HepG2 (cell line): ENCODE measurements at regions not wholly inside any gene's neighbourhood (a gene's known extent, or its start where the extent isn't known, plus 50 kb on each side); places are given as distances from the start of the nearest gene placed in this dataset.

Source experiments
- ATF4 ChIP-seq, 2 experiments: fragments of 450-650 bp in 1 of 2; sonication (generic) in 1 of 2; formaldehyde crosslinking; IDR thresholded peaks; 2 replicates each; pipeline versions ENCODE4 v1.5.0 to v1.8.0; 2020 to 2022; ENCODE audit warnings: mild to moderate bottlenecking in 1 of 2, missing genetic modification reagents in 1 of 2
- ATF5 ChIP-seq: sonication (generic); formaldehyde crosslinking; IDR thresholded peaks from 2 replicates; pipeline ENCODE4 v1.4.0; 2020; ENCODE audit warnings: mild to moderate bottlenecking, low read depth, missing genetic modification reagents
- FOXC1 ChIP-seq: sonication (generic); formaldehyde crosslinking; IDR thresholded peaks from 2 replicates; pipeline ENCODE4 v1.8.0; 2022; ENCODE audit warnings: mild to moderate bottlenecking, missing genetic modification reagents, borderline replicate concordance
- GPN1 ChIP-seq: sonication (generic); formaldehyde crosslinking; IDR thresholded peaks from 2 replicates; pipeline ENCODE4 v1.5.1; 2020; ENCODE audit warnings: missing genetic modification reagents, borderline replicate concordance
- HNF1B ChIP-seq: sonication (generic); formaldehyde crosslinking; IDR thresholded peaks from 2 replicates; pipeline ENCODE4 v1.5.1; 2020; ENCODE audit warnings: mild to moderate bottlenecking, moderate library complexity, missing genetic modification reagents
- ISX ChIP-seq: sonication (generic); formaldehyde crosslinking; conservative IDR thresholded peaks from 2 replicates; pipeline ENCODE4 v1.5.0; 2020; ENCODE audit warnings: missing genetic modification reagents
- KAT2B ChIP-seq: fragments of 150-350 bp; IDR thresholded peaks from 2 replicates; pipeline ENCODE4 v1.6.1; 2014; ENCODE audit warnings: low read depth, low read length, borderline replicate concordance
- MATR3 ChIP-seq: sonication (generic); formaldehyde crosslinking; IDR thresholded peaks from 2 replicates; pipeline ENCODE4 v1.4.0; 2020; ENCODE audit warnings: missing genetic modification reagents
- MIXL1 ChIP-seq: IDR thresholded peaks from 2 replicates; pipeline ENCODE4 v1.6.1; 2016
- NR2F2 ChIP-seq: IDR thresholded peaks from 2 replicates; pipeline ENCODE4 v1.6.1; 2012; ENCODE audit warnings: low read depth, inconsistent platforms, borderline replicate concordance
- REPIN1 ChIP-seq: sonication (generic); formaldehyde crosslinking; IDR thresholded peaks from 2 replicates; pipeline ENCODE4 v1.8.0; 2022; ENCODE audit warnings: missing genetic modification reagents, low read depth, mild to moderate bottlenecking, borderline replicate concordance
- SYNCRIP ChIP-seq: fragments of 200-400 bp; formaldehyde crosslinking; IDR thresholded peaks from 2 replicates; pipeline ENCODE4 v1.6.1; 2018; ENCODE audit warnings: mild to moderate bottlenecking, low read depth, low read length; ENCODE audit not compliant: insufficient read depth
- TOPORS ChIP-seq: sonication (generic); formaldehyde crosslinking; IDR thresholded peaks from 2 replicates; pipeline ENCODE4 v1.8.0; 2023; ENCODE audit warnings: mild to moderate bottlenecking, missing genetic modification reagents
- ZFP36L1 ChIP-seq: sonication (generic); formaldehyde crosslinking; IDR thresholded peaks from 2 replicates; pipeline ENCODE4 v1.8.0; 2022; ENCODE audit warnings: mild to moderate bottlenecking, missing genetic modification reagents, moderate library complexity
- ZFP41 ChIP-seq: sonication (generic); formaldehyde crosslinking; IDR thresholded peaks from 2 replicates; pipeline ENCODE4 v1.4.0; 2020; ENCODE audit warnings: mild to moderate bottlenecking, missing genetic modification reagents, borderline replicate concordance
- ZFX ChIP-seq: sonication (generic); formaldehyde crosslinking; IDR thresholded peaks from 2 replicates; pipeline ENCODE4 v1.4.0; 2020; ENCODE audit warnings: mild to moderate bottlenecking, low read depth, missing genetic modification reagents, moderate library complexity
- ZHX1 ChIP-seq: sonication (generic); formaldehyde crosslinking; IDR thresholded peaks from 2 replicates; pipeline ENCODE4 v1.8.1; 2022; ENCODE audit warnings: low read depth, mild to moderate bottlenecking, missing genetic modification reagents
- ZNF256 ChIP-seq: sonication (generic); formaldehyde crosslinking; conservative IDR thresholded peaks from 2 replicates; pipeline ENCODE4 v1.4.0; 2020; ENCODE audit warnings: missing genetic modification reagents
- ZNF367 ChIP-seq: sonication (generic); formaldehyde crosslinking; IDR thresholded peaks from 2 replicates; pipeline ENCODE4 v1.4.0; 2020; ENCODE audit warnings: missing genetic modification reagents, borderline replicate concordance
- ZNF580 ChIP-seq: IDR thresholded peaks from 2 replicates; pipeline ENCODE4 v1.6.1; 2016; ENCODE audit warnings: low read depth, borderline replicate concordance
- ZNF639 ChIP-seq: conservative IDR thresholded peaks from 2 replicates; pipeline ENCODE4 v1.6.1; 2018; ENCODE audit warnings: missing genetic modification reagents
- ZNF879 ChIP-seq: sonication (generic); formaldehyde crosslinking; IDR thresholded peaks from 2 replicates; pipeline ENCODE4 v1.8.1; 2023; ENCODE audit warnings: missing genetic modification reagents

- no peak for TF ChIP-seq ZHX1 (CRISPR knock-in tag)
- TF ChIP-seq ZNF639 (CRISPR knock-in tag), result no peak; the same call in 1 of the 2 replicates
- TF ChIP-seq TOPORS (CRISPR knock-in tag), result no peak
- 0 out of 2 replicates have a peak, but pooled peaks have one; percentile 58 for TF ChIP-seq MATR3 (CRISPR knock-in tag)
- no peak for TF ChIP-seq ZNF367 (CRISPR knock-in tag)
- no peak for TF ChIP-seq FOXC1
- TF ChIP-seq GPN1 (CRISPR knock-in tag), result no peak
- TF ChIP-seq ZFX (CRISPR knock-in tag), result no peak
- no peak for TF ChIP-seq ZFP41
- peak; percentile 83 for TF ChIP-seq HNF1B
- no peak for TF ChIP-seq ZFP36L1 (CRISPR knock-in tag)
- TF ChIP-seq SYNCRIP, result no peak
- peak; percentile 20; the same call in 1 of the 2 replicates for TF ChIP-seq MIXL1 (CRISPR knock-in tag)
- TF ChIP-seq KAT2B, result no peak
- no peak for TF ChIP-seq ZNF580
- TF ChIP-seq NR2F2, result no peak
- TF ChIP-seq ATF4 (CRISPR knock-in tag; IDR thresholded peaks at IDR 0.05), result no peak
- TF ChIP-seq ISX (CRISPR knock-in tag), result no peak
- no peak for TF ChIP-seq ZNF256 (CRISPR knock-in tag)
- TF ChIP-seq REPIN1 (CRISPR knock-in tag), result no peak
- no peak for TF ChIP-seq ZNF879 (CRISPR knock-in tag)
- no peak for TF ChIP-seq ATF5 (CRISPR knock-in tag)
These were observed 153.8 kb downstream of the CEBPB start (continued) for GRCh38 chr20:50344232-50345071.
